ENCODE measurements at regions not wholly inside any gene's neighbourhood (a gene's known extent, or its start where the extent isn't known, plus 50 kb on each side); places are given as distances from the start of the nearest gene placed in this dataset.

GRCh38 chr3:43192028-43192427 lies 86.1 kb upstream of the POMGNT2 start:
- no peak overlapping the region for H3K27ac ChIP-seq (ENCODE audit: low read depth in 1 of 2, low read length in 2 of 2)
- H3K4me1 ChIP-seq (ENCODE audit: control insufficient read depth in 1 of 2, insufficient read depth in 2 of 2, low read length in 2 of 2), result no peaks in the 10 kb centered on the region
- H3K4me3 ChIP-seq (ENCODE audit: low read length in 2 of 2), result no peak overlapping the region
- WGBS, 2 donors, result 25 to 48% methylated on average over 2 of the region's 2 CpGs
- no peaks in the 10 kb centered on the region for H3K27me3 ChIP-seq (ENCODE audit: control insufficient read depth in 1 of 2, insufficient read depth in 2 of 2, low read length in 1 of 2)
- DNase-seq (no peak), ATAC-seq (ENCODE audit: low FRiP score) (no peak)
- intact Hi-C loops (cut with DNase I), result no loop called here
- no peaks in the 10 kb centered on the region for H3K9me3 ChIP-seq (ENCODE audit: control insufficient read depth, low read length)
- H3K36me3 ChIP-seq (ENCODE audit: control insufficient read depth in 1 of 2, insufficient read depth in 2 of 2, low read length in 1 of 2), result no peaks in the 10 kb centered on the region

- H3K4me1 ChIP-seq (ENCODE audit: control insufficient read depth in 1 of 2, insufficient read depth in 2 of 2, low read length in 2 of 2), result no peaks in the 10 kb centered on the region
- H3K4me3 ChIP-seq (ENCODE audit: low read length in 2 of 2), result no peak overlapping the region
- WGBS, 2 donors, result 74 to 79% methylated on average over 6 of the region's 6 CpGs
- no peak for ATAC-seq (ENCODE audit: low FRiP score)
- no peaks in the 10 kb centered on the region for H3K36me3 ChIP-seq (ENCODE audit: control insufficient read depth in 1 of 2, insufficient read depth in 2 of 2, low read length in 1 of 2)
- no peaks in the 10 kb centered on the region for H3K27me3 ChIP-seq (ENCODE audit: control insufficient read depth in 1 of 2, insufficient read depth in 2 of 2, low read length in 1 of 2)
- intact Hi-C loops (cut with DNase I), result no loop called here
- no peak overlapping the region for H3K27ac ChIP-seq (ENCODE audit: low read depth in 1 of 2, low read length in 2 of 2)
- no peak for DNase-seq
- no peaks in the 10 kb centered on the region for H3K9me3 ChIP-seq (ENCODE audit: control insufficient read depth, low read length)
Measured at GRCh38 chr3:43191116-43191515, 85.2 kb upstream of the POMGNT2 start.

GRCh38 chr3:43190670-43191069 lies 84.8 kb upstream of the POMGNT2 start:
- no peak for ATAC-seq (ENCODE audit: low FRiP score)
- WGBS, 2 donors, result 13 to 16% methylated on average over 5 of the region's 5 CpGs

GRCh38 chr3:43187836-43188479 lies 82.1 kb upstream of the POMGNT2 start:
- Histone ChIP-seq H3K27ac (ENCODE audit: low read depth in 1 of 2, low read length in 2 of 2) (no peak overlapping the region), H3K9me3 (ENCODE audit: control insufficient read depth, low read length) (no peaks in the 10 kb centered on the region), H3K36me3 (ENCODE audit: control insufficient read depth in 1 of 2, insufficient read depth in 2 of 2, low read length in 1 of 2) (no peaks in the 10 kb centered on the region), H3K4me3 (ENCODE audit: low read length in 2 of 2) (no peak overlapping the region), H3K4me1 (ENCODE audit: control insufficient read depth in 1 of 2, insufficient read depth in 2 of 2, low read length in 2 of 2) (no peaks in the 10 kb centered on the region), H3K27me3 (ENCODE audit: control insufficient read depth in 1 of 2, insufficient read depth in 2 of 2, low read length in 1 of 2) (no peaks in the 10 kb centered on the region)
- WGBS, 2 donors, result 86 to 87% methylated on average over 1 of the region's 1 CpG
- ATAC-seq (ENCODE audit: low FRiP score) (no peak), DNase-seq (no peak)
- intact Hi-C loops (cut with DNase I), result no loop called here

More at GRCh38 chr3:43190670-43191069, 84.8 kb upstream of the POMGNT2 start:
- no peak for DNase-seq
- Histone ChIP-seq H3K4me3 (ENCODE audit: low read length in 2 of 2) (no peak overlapping the region), H3K36me3 (ENCODE audit: control insufficient read depth in 1 of 2, insufficient read depth in 2 of 2, low read length in 1 of 2) (no peaks in the 10 kb centered on the region), H3K27me3 (ENCODE audit: control insufficient read depth in 1 of 2, insufficient read depth in 2 of 2, low read length in 1 of 2) (no peaks in the 10 kb centered on the region), H3K4me1 (ENCODE audit: control insufficient read depth in 1 of 2, insufficient read depth in 2 of 2, low read length in 2 of 2) (no peaks in the 10 kb centered on the region), H3K27ac (ENCODE audit: low read depth in 1 of 2, low read length in 2 of 2) (no peak overlapping the region), H3K9me3 (ENCODE audit: control insufficient read depth, low read length) (no peaks in the 10 kb centered on the region)
- intact Hi-C loops (cut with DNase I), result no loop called here

- Histone ChIP-seq H3K4me1 (ENCODE audit: control insufficient read depth in 1 of 2, insufficient read depth in 2 of 2, low read length in 2 of 2) (no peaks in the 10 kb centered on the region), H3K4me3 (ENCODE audit: low read length in 2 of 2) (no peak overlapping the region), H3K9me3 (ENCODE audit: control insufficient read depth, low read length) (no peaks in the 10 kb centered on the region), H3K27ac (ENCODE audit: low read depth in 1 of 2, low read length in 2 of 2) (no peak overlapping the region), H3K27me3 (ENCODE audit: control insufficient read depth in 1 of 2, insufficient read depth in 2 of 2, low read length in 1 of 2) (no peaks in the 10 kb centered on the region), H3K36me3 (ENCODE audit: control insufficient read depth in 1 of 2, insufficient read depth in 2 of 2, low read length in 1 of 2) (no peaks in the 10 kb centered on the region)
- WGBS, 2 donors, result 89 to 91% methylated on average over 8 of the region's 8 CpGs
- DNase-seq, result no peak
- intact Hi-C loops (cut with DNase I), result no loop called here
- ATAC-seq (ENCODE audit: low FRiP score), result no peak
Measured at GRCh38 chr3:43185983-43186314, 80.1 kb upstream of the POMGNT2 start.

GRCh38 chr3:43185274-43185982 lies 79.5 kb upstream of the POMGNT2 start:
- H3K9me3 ChIP-seq (ENCODE audit: control insufficient read depth, low read length), result no peaks in the 10 kb centered on the region
- ATAC-seq (ENCODE audit: low FRiP score), result no peak
- no peaks in the 10 kb centered on the region for H3K4me1 ChIP-seq (ENCODE audit: control insufficient read depth in 1 of 2, insufficient read depth in 2 of 2, low read length in 2 of 2)
- H3K36me3 ChIP-seq (ENCODE audit: control insufficient read depth in 1 of 2, insufficient read depth in 2 of 2, low read length in 1 of 2), result no peaks in the 10 kb centered on the region
- 70 to 71% methylated on average over 5 of the region's 5 CpGs for WGBS, 2 donors
- H3K27ac ChIP-seq (ENCODE audit: low read depth in 1 of 2, low read length in 2 of 2), result no peak overlapping the region
- no peak overlapping the region for H3K4me3 ChIP-seq (ENCODE audit: low read length in 2 of 2)
- no peak for DNase-seq
- no peaks in the 10 kb centered on the region for H3K27me3 ChIP-seq (ENCODE audit: control insufficient read depth in 1 of 2, insufficient read depth in 2 of 2, low read length in 1 of 2)
- intact Hi-C loops (cut with DNase I), result no loop called here

- no peak for DNase-seq
- H3K9me3 ChIP-seq (ENCODE audit: control insufficient read depth, low read length), result no peaks in the 10 kb centered on the region
- H3K27me3 ChIP-seq (ENCODE audit: control insufficient read depth in 1 of 2, insufficient read depth in 2 of 2, low read length in 1 of 2), result no peaks in the 10 kb centered on the region
- ATAC-seq (ENCODE audit: low FRiP score), result no peak
- 67 to 74% methylated on average over 2 of the region's 2 CpGs for WGBS, 2 donors
- no peaks in the 10 kb centered on the region for H3K36me3 ChIP-seq (ENCODE audit: control insufficient read depth in 1 of 2, insufficient read depth in 2 of 2, low read length in 1 of 2)
- H3K4me1 ChIP-seq (ENCODE audit: control insufficient read depth in 1 of 2, insufficient read depth in 2 of 2, low read length in 2 of 2), result no peaks in the 10 kb centered on the region
- intact Hi-C loops (cut with DNase I), result no loop called here
- no peak overlapping the region for H3K27ac ChIP-seq (ENCODE audit: low read depth in 1 of 2, low read length in 2 of 2)
- H3K4me3 ChIP-seq (ENCODE audit: low read length in 2 of 2), result no peak overlapping the region
Measured at GRCh38 chr3:43183456-43183855, 77.6 kb upstream of the POMGNT2 start.

GRCh38 chr3:43181202-43181821 lies 75.4 kb upstream of the POMGNT2 start:
- Histone ChIP-seq H3K36me3 (ENCODE audit: control insufficient read depth in 1 of 2, insufficient read depth in 2 of 2, low read length in 1 of 2) (no peaks in the 10 kb centered on the region), H3K4me1 (ENCODE audit: control insufficient read depth in 1 of 2, insufficient read depth in 2 of 2, low read length in 2 of 2) (no peaks in the 10 kb centered on the region), H3K4me3 (ENCODE audit: low read length in 2 of 2) (no peak overlapping the region), H3K9me3 (ENCODE audit: control insufficient read depth, low read length) (no peaks in the 10 kb centered on the region), H3K27me3 (ENCODE audit: control insufficient read depth in 1 of 2, insufficient read depth in 2 of 2, low read length in 1 of 2) (no peaks in the 10 kb centered on the region), H3K27ac (ENCODE audit: low read depth in 1 of 2, low read length in 2 of 2) (no peak overlapping the region)
- DNase-seq (no peak), ATAC-seq (ENCODE audit: low FRiP score) (no peak)
- intact Hi-C loops (cut with DNase I), result no loop called here
- 79 to 80% methylated on average over 13 of the region's 13 CpGs for WGBS, 2 donors

GRCh38 chr3:43180694-43181093 lies 74.8 kb upstream of the POMGNT2 start:
- ATAC-seq (ENCODE audit: low FRiP score), result no peak
- no peak overlapping the region for H3K4me3 ChIP-seq (ENCODE audit: low read length in 2 of 2)
- H3K9me3 ChIP-seq (ENCODE audit: control insufficient read depth, low read length), result no peaks in the 10 kb centered on the region
- no peaks in the 10 kb centered on the region for H3K27me3 ChIP-seq (ENCODE audit: control insufficient read depth in 1 of 2, insufficient read depth in 2 of 2, low read length in 1 of 2)
- H3K36me3 ChIP-seq (ENCODE audit: control insufficient read depth in 1 of 2, insufficient read depth in 2 of 2, low read length in 1 of 2), result no peaks in the 10 kb centered on the region
- no peak overlapping the region for H3K27ac ChIP-seq (ENCODE audit: low read depth in 1 of 2, low read length in 2 of 2)
- 84 to 85% methylated on average over 6 of the region's 6 CpGs for WGBS, 2 donors
- intact Hi-C loops (cut with DNase I), result no loop called here
- H3K4me1 ChIP-seq (ENCODE audit: control insufficient read depth in 1 of 2, insufficient read depth in 2 of 2, low read length in 2 of 2), result no peaks in the 10 kb centered on the region
- no peak for DNase-seq
